Upper lobe of right lung (tissue), 1 donor: ENCODE measurements at regions not wholly inside any gene's neighbourhood (a gene's known extent, or its start where the extent isn't known, plus 50 kb on each side); places are given as distances from the start of the nearest gene placed in this dataset.

Experiments used
- ATAC-seq: fragments of 200-7000 bp; cut with Tn5 transposase; one replicate; pipeline ENCODE4 v1.9.1; 2020; ENCODE audit warnings: mild to moderate bottlenecking, moderate library complexity
- DNase-seq: peaks from one replicate; pipeline ENCODE4 v3.0.0-alpha.2; 2020
- H3K27ac ChIP-seq: fragments of 200-600 bp; one replicate; pipeline ENCODE4 v1.8.0; 2022
- H3K27me3 ChIP-seq: fragments of 200-600 bp; one replicate; pipeline ENCODE4 v1.8.0; 2022; ENCODE audit warnings: mild to moderate bottlenecking
- H3K36me3 ChIP-seq: fragments of 200-600 bp; one replicate; pipeline ENCODE4 v1.8.0; 2022
- H3K4me1 ChIP-seq: fragments of 200-600 bp; one replicate; pipeline ENCODE4 v1.8.0; 2022
- H3K4me3 ChIP-seq: fragments of 200-600 bp; one replicate; pipeline ENCODE4 v1.8.0; 2022; ENCODE audit warnings: mild to moderate bottlenecking
- H3K9me3 ChIP-seq: fragments of 200-600 bp; one replicate; pipeline ENCODE4 v1.8.0; 2022
- CTCF ChIP-seq: fragments of 200-600 bp; IDR thresholded peaks from one replicate; pipeline ENCODE4 v1.8.0; 2022; ENCODE audit warnings: antibody characterized with exemption
- intact Hi-C: fragments of 100-400 bp; cut with DNase I; formaldehyde crosslinking; loops from one replicate; pipeline ENCODE4 v1.11.0; 2022
- donor health status: DM: no; HTN: yes; CAD: no; lungs with severe emphysema.

- no peak for TF ChIP-seq CTCF
- no peak overlapping the region for H3K4me3 ChIP-seq
- peak overlapping the region; percentile 55 for H3K27ac ChIP-seq
- peaks cover 5% of the 10 kb centered on the region for H3K4me1 ChIP-seq
- no peaks in the 10 kb centered on the region for H3K27me3 ChIP-seq
- no peaks in the 10 kb centered on the region for H3K9me3 ChIP-seq
- DNase-seq, result peak; percentile 88
- intact Hi-C loops, result no loop called here
- H3K36me3 ChIP-seq, result no peaks in the 10 kb centered on the region
- peak; percentile 87 for ATAC-seq
Observed at GRCh38 chr5:115415143-115415491, 118.7 kb upstream of the CCDC112 start.

GRCh38 chr5:115414406-115415142 lies 118.1 kb upstream of the CCDC112 start:
- intact Hi-C loops, result no loop called here
- Histone ChIP-seq H3K27ac (peak overlapping the region; percentile 55), H3K27me3 (no peaks in the 10 kb centered on the region), H3K36me3 (no peaks in the 10 kb centered on the region), H3K4me1 (peaks cover 5% of the 10 kb centered on the region), H3K4me3 (no peak overlapping the region), H3K9me3 (no peaks in the 10 kb centered on the region)
- DNase-seq, result no peak
- ATAC-seq, result peak; percentile 73
- no peak for TF ChIP-seq CTCF

GRCh38 chr5:115413651-115414050 lies 117.2 kb upstream of the CCDC112 start:
- DNase-seq, result no peak
- TF ChIP-seq CTCF, result no peak
- H3K27ac ChIP-seq, result no peak overlapping the region
- intact Hi-C loops, result no loop called here
- no peaks in the 10 kb centered on the region for H3K9me3 ChIP-seq
- H3K4me1 ChIP-seq, result peaks cover 5% of the 10 kb centered on the region
- no peaks in the 10 kb centered on the region for H3K36me3 ChIP-seq
- H3K27me3 ChIP-seq, result no peaks in the 10 kb centered on the region
- no peak overlapping the region for H3K4me3 ChIP-seq
- ATAC-seq, result no peak

- intact Hi-C loops, result no loop called here
- no peak for DNase-seq
- no peak for TF ChIP-seq CTCF
- Histone ChIP-seq H3K9me3 (no peaks in the 10 kb centered on the region), H3K4me1 (peaks cover 4% of the 10 kb centered on the region), H3K27ac (no peak overlapping the region), H3K27me3 (no peaks in the 10 kb centered on the region), H3K36me3 (no peaks in the 10 kb centered on the region), H3K4me3 (no peak overlapping the region)
- ATAC-seq, result no peak
Observed at GRCh38 chr5:115409094-115409493, 112.6 kb upstream of the CCDC112 start.

- no peaks in the 10 kb centered on the region for H3K4me1 ChIP-seq
- no peaks in the 10 kb centered on the region for H3K9me3 ChIP-seq
- no peak overlapping the region for H3K27ac ChIP-seq
- ATAC-seq, result no peak
- no peaks in the 10 kb centered on the region for H3K27me3 ChIP-seq
- DNase-seq, result no peak
- intact Hi-C loops, result no loop called here
- H3K36me3 ChIP-seq, result no peaks in the 10 kb centered on the region
- no peak overlapping the region for H3K4me3 ChIP-seq
- no peak for TF ChIP-seq CTCF
Observed at GRCh38 chr5:115402822-115403577, 106.5 kb upstream of the CCDC112 start.
